Chondrocyte (in vitro differentiated cells): ENCODE measurements at regions not wholly inside any gene's neighbourhood (a gene's known extent, or its start where the extent isn't known, plus 50 kb on each side); places are given as distances from the start of the nearest gene placed in this dataset.

Source experiments
- DNase-seq: peaks from one replicate; pipeline ENCODE4 v3.0.0; 2021; ENCODE audit warnings: mixed read lengths, low spot score
- H3K27ac Mint-ChIP-seq: one replicate; pipeline ENCODE4 v1.8.0; 2021; ENCODE audit warnings: mild to moderate bottlenecking, moderate library complexity, mixed read lengths; ENCODE audit not compliant: unreplicated experiment
- H3K27me3 Mint-ChIP-seq: 2 replicates; pipeline ENCODE4 v1.8.0; 2021; ENCODE audit warnings: low read depth, mixed read lengths
- H3K36me3 Mint-ChIP-seq: 2 replicates; pipeline ENCODE4 v1.8.0; 2021; ENCODE audit warnings: low read depth, mixed read lengths
- H3K4me1 Mint-ChIP-seq: 2 replicates; pipeline ENCODE4 v1.8.0; 2021; ENCODE audit warnings: low read depth, mild to moderate bottlenecking, mixed read lengths
- H3K4me3 Mint-ChIP-seq: one replicate; pipeline ENCODE4 v1.8.0; 2021; ENCODE audit warnings: mild to moderate bottlenecking, moderate library complexity, mixed read lengths; ENCODE audit not compliant: unreplicated experiment
- H3K9me3 Mint-ChIP-seq: 2 replicates; pipeline ENCODE4 v1.8.0; 2021; ENCODE audit warnings: low read depth, mixed read lengths
- TF ChIP-seq, protein P1 (sequence below): fragments of 200-600 bp; sonication (generic); IDR thresholded peaks from 2 replicates; pipeline ENCODE4 v1.5.0; 2021; ENCODE audit warnings: antibody characterized with exemption, mild to moderate bottlenecking, moderate library complexity

DNA sequence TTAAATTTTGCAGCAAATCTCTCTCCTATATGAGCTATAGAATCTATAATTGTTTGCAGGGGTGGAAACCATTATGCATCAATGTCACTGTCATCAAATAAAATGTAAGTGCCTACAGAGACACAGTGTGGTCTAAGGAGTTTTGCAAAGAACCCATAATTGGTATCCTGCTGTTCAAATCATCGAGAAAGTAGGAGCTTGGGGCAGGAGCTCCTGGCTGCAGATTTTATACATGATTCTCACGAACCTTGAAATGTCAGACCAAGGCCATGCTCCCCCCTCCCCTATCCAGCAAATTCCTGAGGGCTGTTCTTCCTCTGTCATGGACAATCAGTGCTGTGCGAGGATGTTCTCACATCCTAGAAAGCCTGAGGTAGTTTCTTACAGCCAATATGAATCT, 119.5 kb upstream of the CYRIA start:
- no peak overlapping the region for H3K4me3 Mint-ChIP-seq
- peaks cover 13% of the 10 kb centered on the region for H3K27me3 Mint-ChIP-seq
- DNase-seq = no peak
- no peaks in the 10 kb centered on the region for H3K4me1 Mint-ChIP-seq
- no peaks in the 10 kb centered on the region for H3K9me3 Mint-ChIP-seq
- H3K27ac Mint-ChIP-seq = no peak overlapping the region
- TF ChIP-seq, protein P1, sequence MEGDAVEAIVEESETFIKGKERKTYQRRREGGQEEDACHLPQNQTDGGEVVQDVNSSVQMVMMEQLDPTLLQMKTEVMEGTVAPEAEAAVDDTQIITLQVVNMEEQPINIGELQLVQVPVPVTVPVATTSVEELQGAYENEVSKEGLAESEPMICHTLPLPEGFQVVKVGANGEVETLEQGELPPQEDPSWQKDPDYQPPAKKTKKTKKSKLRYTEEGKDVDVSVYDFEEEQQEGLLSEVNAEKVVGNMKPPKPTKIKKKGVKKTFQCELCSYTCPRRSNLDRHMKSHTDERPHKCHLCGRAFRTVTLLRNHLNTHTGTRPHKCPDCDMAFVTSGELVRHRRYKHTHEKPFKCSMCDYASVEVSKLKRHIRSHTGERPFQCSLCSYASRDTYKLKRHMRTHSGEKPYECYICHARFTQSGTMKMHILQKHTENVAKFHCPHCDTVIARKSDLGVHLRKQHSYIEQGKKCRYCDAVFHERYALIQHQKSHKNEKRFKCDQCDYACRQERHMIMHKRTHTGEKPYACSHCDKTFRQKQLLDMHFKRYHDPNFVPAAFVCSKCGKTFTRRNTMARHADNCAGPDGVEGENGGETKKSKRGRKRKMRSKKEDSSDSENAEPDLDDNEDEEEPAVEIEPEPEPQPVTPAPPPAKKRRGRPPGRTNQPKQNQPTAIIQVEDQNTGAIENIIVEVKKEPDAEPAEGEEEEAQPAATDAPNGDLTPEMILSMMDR = no peak
- no peaks in the 10 kb centered on the region for H3K36me3 Mint-ChIP-seq

DNA sequence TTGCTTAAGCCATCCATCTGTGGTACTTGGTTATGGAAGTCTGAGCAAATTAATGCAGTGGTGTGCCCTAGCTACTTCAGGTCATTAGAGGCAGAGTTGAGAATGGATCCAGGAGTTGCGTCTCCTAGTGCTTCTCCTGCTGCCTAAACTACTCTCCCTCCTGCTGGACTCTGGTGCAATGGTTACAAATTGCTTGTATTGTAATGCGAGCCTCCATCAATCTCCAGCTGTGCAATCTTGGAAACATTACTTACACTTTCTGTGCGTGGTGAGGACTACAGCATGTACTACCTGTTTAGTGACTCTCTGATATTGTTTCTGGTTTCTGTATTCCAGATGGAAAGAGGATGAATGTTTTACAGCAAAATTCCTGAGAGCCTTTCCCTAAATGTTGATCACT, 119.0 kb upstream of the CYRIA start:
- H3K27me3 Mint-ChIP-seq = peaks cover 13% of the 10 kb centered on the region
- DNase-seq = no peak
- TF ChIP-seq, protein P1 = no peak
- H3K4me3 Mint-ChIP-seq = no peak overlapping the region
- no peaks in the 10 kb centered on the region for H3K9me3 Mint-ChIP-seq
- no peak overlapping the region for H3K27ac Mint-ChIP-seq
- no peaks in the 10 kb centered on the region for H3K36me3 Mint-ChIP-seq
- no peaks in the 10 kb centered on the region for H3K4me1 Mint-ChIP-seq

DNA sequence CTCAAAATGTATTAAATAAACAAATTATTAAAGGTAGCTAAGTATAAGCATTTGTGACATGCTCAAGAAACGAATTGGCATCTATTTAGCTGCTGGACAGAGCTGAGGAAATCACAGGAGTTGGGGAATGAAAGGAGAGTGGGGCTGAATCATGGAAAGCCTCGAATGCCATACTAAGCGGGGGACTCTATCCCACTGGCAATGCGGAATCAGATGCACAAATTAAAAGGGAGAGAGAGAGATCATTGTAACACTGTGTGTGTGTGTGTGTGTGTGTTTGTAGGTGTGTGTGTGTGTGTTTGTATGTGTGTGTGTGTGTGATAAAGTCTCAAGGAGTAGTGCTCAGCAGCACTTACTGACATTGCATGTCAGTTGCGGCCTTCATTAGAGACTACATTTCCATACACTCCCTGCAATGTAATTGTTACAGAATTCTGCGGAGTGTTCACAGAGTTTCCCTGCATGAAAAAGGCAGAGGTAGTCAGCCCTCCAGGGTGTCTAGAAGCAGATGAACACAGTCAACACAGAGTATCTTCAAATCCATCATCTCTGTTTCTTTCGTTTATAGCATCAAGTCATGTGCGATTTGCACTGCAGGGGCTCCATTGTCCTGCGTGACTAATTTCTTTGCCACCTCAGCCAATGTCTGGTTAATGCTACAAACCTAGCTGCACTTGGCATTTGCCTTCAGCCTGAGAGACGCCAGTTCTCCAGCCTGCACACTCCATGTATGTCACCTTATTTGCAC, 111.7 kb upstream of the CYRIA start:
- Mint-ChIP-seq H3K4me3 (no peak overlapping the region), H3K36me3 (no peaks in the 10 kb centered on the region), H3K27ac (no peak overlapping the region), H3K27me3 (peaks cover 36% of the 10 kb centered on the region), H3K9me3 (no peaks in the 10 kb centered on the region), H3K4me1 (no peaks in the 10 kb centered on the region)
- no peak for DNase-seq
- TF ChIP-seq, protein P1 = no peak

DNA sequence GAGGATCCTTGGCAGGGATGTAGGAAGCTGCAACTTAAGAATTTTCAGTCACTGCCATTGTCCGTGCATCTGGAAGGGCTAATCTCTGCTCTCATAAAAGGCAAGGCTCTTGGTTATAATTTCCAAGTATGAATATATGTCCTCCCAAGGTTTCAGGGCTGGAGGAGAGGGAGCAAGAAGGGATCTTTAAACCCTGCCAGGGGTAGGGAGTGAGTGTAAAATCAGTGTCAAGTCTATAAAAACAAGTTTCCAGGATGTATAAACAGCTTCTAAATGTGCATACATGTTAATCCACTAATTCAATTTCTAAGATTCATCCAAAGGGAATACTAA, 110.2 kb upstream of the CYRIA start:
- Mint-ChIP-seq H3K27me3 (peaks cover 37% of the 10 kb centered on the region), H3K9me3 (no peaks in the 10 kb centered on the region), H3K27ac (no peak overlapping the region), H3K36me3 (no peaks in the 10 kb centered on the region), H3K4me1 (no peaks in the 10 kb centered on the region), H3K4me3 (no peak overlapping the region)
- TF ChIP-seq, protein P1 = no peak
- no peak for DNase-seq

DNA sequence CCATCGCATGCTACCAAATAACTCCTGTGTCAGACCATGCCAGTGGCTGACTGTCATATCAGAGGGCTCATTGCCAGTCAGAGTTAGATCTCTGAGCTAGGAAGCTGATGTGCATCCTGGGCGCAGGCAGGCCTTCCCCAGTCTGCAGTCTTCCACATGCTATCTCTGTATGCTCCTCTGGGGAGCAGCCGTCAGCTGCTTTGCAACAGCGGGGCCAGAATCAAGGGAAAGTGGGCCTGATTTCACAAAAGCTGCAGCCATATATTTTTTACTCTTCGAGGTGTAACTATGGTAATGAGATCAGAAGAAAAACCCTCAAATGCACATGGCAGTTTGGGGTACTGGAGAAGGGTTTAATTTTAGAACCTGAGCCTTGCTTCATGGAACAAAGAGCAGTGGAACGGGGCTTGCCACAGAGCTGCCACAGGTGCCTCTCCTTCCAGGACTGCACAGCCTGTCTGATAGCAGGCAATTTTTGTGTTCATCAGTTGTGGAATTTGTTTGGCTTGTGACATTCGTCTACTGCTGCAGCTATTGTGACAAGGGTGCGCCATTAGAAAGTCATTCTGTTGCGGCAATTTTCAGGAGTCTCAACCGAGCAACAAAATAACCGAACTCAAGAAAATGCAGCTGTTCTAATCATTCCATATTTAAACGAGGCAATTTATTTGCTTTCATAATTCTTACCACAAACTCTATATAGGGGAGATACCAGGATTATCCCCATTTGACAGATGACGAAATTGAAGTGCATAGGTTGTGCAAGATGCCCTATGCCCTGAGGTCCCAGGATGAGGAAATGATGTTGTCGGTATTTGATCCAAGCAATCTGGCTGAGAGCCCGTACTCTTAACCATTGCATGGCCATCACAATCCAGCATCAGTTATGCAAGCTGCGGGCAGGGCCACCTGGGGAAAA, 109.6 kb upstream of the CYRIA start:
- no peaks in the 10 kb centered on the region for H3K36me3 Mint-ChIP-seq
- TF ChIP-seq, protein P1 = peak; percentile 27
- no peaks in the 10 kb centered on the region for H3K4me1 Mint-ChIP-seq
- no peaks in the 10 kb centered on the region for H3K9me3 Mint-ChIP-seq
- DNase-seq = no peak
- no peak overlapping the region for H3K27ac Mint-ChIP-seq
- H3K4me3 Mint-ChIP-seq = no peak overlapping the region
- peaks cover 42% of the 10 kb centered on the region for H3K27me3 Mint-ChIP-seq
